GM23338 (cell line): ENCODE measurements at regions not wholly inside any gene's neighbourhood (a gene's known extent, or its start where the extent isn't known, plus 50 kb on each side); places are given as distances from the start of the nearest gene placed in this dataset.

Experiments
- ATAC-seq: fragments of 200-7000 bp; cut with Tn5 transposase; 3 replicates; pipeline ENCODE4 v1.9.1; 2020
- DNase-seq: peaks from one replicate; pipeline ENCODE4 v3.0.0-alpha.2; 2015; ENCODE audit warnings: low spot score
- H2AFZ ChIP-seq: fragments of 200-600 bp; sonication (generic); 2 replicates; pipeline ENCODE4 v1.8.0; 2016; ENCODE audit warnings: antibody characterized with exemption, mild to moderate bottlenecking, moderate library complexity
- H3F3A ChIP-seq: fragments of 200-600 bp; sonication (generic); replicated peaks from 2 replicates; pipeline ENCODE4 v1.8.0; 2017; ENCODE audit warnings: antibody characterized with exemption, mixed run types, low read depth
- H3K27ac ChIP-seq: fragments of 200-600 bp; sonication (generic); 2 replicates; pipeline ENCODE4 v1.6.1; 2016; ENCODE audit warnings: low read depth
- H3K27me3 ChIP-seq: fragments of 200-600 bp; sonication (generic); 2 replicates; pipeline ENCODE4 v1.8.0; 2016; ENCODE audit warnings: mild to moderate bottlenecking, mixed run types, moderate library complexity; ENCODE audit not compliant: insufficient read depth
- H3K36me3 ChIP-seq: fragments of 200-600 bp; sonication (generic); 2 replicates; pipeline ENCODE4 v1.8.0; 2016; ENCODE audit warnings: mild to moderate bottlenecking; ENCODE audit not compliant: insufficient read depth
- H3K4me1 ChIP-seq: fragments of 200-600 bp; sonication (generic); 2 replicates; pipeline ENCODE4 v1.8.0; 2016; ENCODE audit warnings: mild to moderate bottlenecking, moderate library complexity; ENCODE audit not compliant: insufficient read depth
- H3K4me2 ChIP-seq: fragments of 200-600 bp; sonication (generic); 2 replicates; pipeline ENCODE4 v1.7.1; 2017; ENCODE audit warnings: mixed run types
- H3K4me3 ChIP-seq: fragments of 200-600 bp; sonication (generic); 2 replicates; pipeline ENCODE4 v1.6.1; 2016; ENCODE audit warnings: mixed run types
- H3K79me2 ChIP-seq: fragments of 200-600 bp; sonication (generic); replicated peaks from 2 replicates; pipeline ENCODE4 v1.8.0; 2017; ENCODE audit warnings: mild to moderate bottlenecking; ENCODE audit not compliant: insufficient read depth
- H3K9me2 ChIP-seq: fragments of 200-600 bp; sonication (generic); 2 replicates; pipeline ENCODE4 v1.8.0; 2017; ENCODE audit not compliant: insufficient read depth
- H4K20me1 ChIP-seq: fragments of 200-600 bp; sonication (generic); replicated peaks from 2 replicates; pipeline ENCODE4 v1.8.0; 2017; ENCODE audit warnings: mild to moderate bottlenecking; ENCODE audit not compliant: insufficient read depth
- H3K27ac Mint-ChIP-seq: 2 replicates; pipeline ENCODE4 v1.8.0; 2020; ENCODE audit warnings: inconsistent platforms, mild to moderate bottlenecking, moderate library complexity, mixed read lengths
- H3K27me3 Mint-ChIP-seq: 3 replicates; pipeline ENCODE4 v1.8.0; 2022; ENCODE audit warnings: low read depth, mild to moderate bottlenecking, moderate library complexity, mixed read lengths, inconsistent platforms; ENCODE audit not compliant: insufficient read depth, poor library complexity
- H3K36me3 Mint-ChIP-seq: 3 replicates; pipeline ENCODE4 v1.8.0; 2021; ENCODE audit warnings: low read depth, mild to moderate bottlenecking, inconsistent platforms, moderate library complexity, mixed read lengths
- H3K4me1 Mint-ChIP-seq: 3 replicates; pipeline ENCODE4 v1.8.0; 2020; ENCODE audit warnings: mild to moderate bottlenecking, inconsistent platforms, mixed read lengths
- H3K4me3 Mint-ChIP-seq: 3 replicates; pipeline ENCODE4 v1.8.0; 2021; ENCODE audit warnings: moderate library complexity, mild to moderate bottlenecking, inconsistent platforms, mixed read lengths
- H3K9me3 Mint-ChIP-seq: 3 replicates; pipeline ENCODE4 v1.8.0; 2020; ENCODE audit warnings: moderate library complexity, mild to moderate bottlenecking, inconsistent platforms, mixed read lengths
- CREB1 ChIP-seq: fragments of 250-450 bp; sonication (Bioruptor Pico); IDR thresholded peaks from 2 replicates; pipeline ENCODE4 v1.5.0; 2020; ENCODE audit warnings: low read depth, mild to moderate bottlenecking, moderate library complexity
- EZH2 ChIP-seq: fragments of 200-600 bp; sonication (generic); IDR thresholded peaks from one replicate; pipeline ENCODE4 v1.8.0; 2017; ENCODE audit warnings: antibody characterized with exemption, mild to moderate bottlenecking, low read depth; ENCODE audit not compliant: unreplicated experiment
- EZH2phosphoT487 ChIP-seq: fragments of 200-600 bp; sonication (generic); IDR thresholded peaks from one replicate; pipeline ENCODE4 v1.8.1; 2018; ENCODE audit warnings: antibody characterized with exemption; ENCODE audit not compliant: unreplicated experiment
- JUNB ChIP-seq: IDR thresholded peaks from one replicate; pipeline ENCODE4 v1.6.1; 2016; ENCODE audit warnings: antibody characterized with exemption; ENCODE audit not compliant: unreplicated experiment
- NANOG ChIP-seq: IDR thresholded peaks from 2 replicates; pipeline ENCODE4 v1.6.1; 2016; ENCODE audit warnings: antibody characterized with exemption, borderline replicate concordance
- POLR2AphosphoS5 ChIP-seq: IDR thresholded peaks from 2 replicates; pipeline ENCODE4 v1.6.1; 2016; ENCODE audit warnings: antibody characterized with exemption, low read depth
- STAT1 ChIP-seq: IDR thresholded peaks from one replicate; pipeline ENCODE4 v1.6.1; 2016; ENCODE audit warnings: antibody characterized with exemption; ENCODE audit not compliant: unreplicated experiment
- ZNF114 ChIP-seq: fragments of 250-450 bp; sonication (Bioruptor Pico); IDR thresholded peaks from 2 replicates; pipeline ENCODE4 v1.5.0; 2020; ENCODE audit warnings: mild to moderate bottlenecking, moderate library complexity
- ZNF331 ChIP-seq: fragments of 250-450 bp; sonication (Bioruptor Pico); IDR thresholded peaks from 2 replicates; pipeline ENCODE4 v1.5.0; 2020; ENCODE audit warnings: low read depth, mild to moderate bottlenecking, moderate library complexity
- TF ChIP-seq, protein P1 (sequence below): IDR thresholded peaks from one replicate; pipeline ENCODE4 v1.6.1; 2018; ENCODE audit warnings: antibody characterized with exemption; ENCODE audit not compliant: unreplicated experiment
- TF ChIP-seq, protein P2 (sequence below): fragments of 250-450 bp; sonication (Bioruptor Pico); IDR thresholded peaks from 2 replicates; pipeline ENCODE4 v1.5.0; 2020; ENCODE audit warnings: mild to moderate bottlenecking, moderate library complexity
- TF ChIP-seq, protein P3 (sequence below), 2 experiments: fragments of 200-600 bp in 1 of 2; sonication (generic) in 1 of 2; conservative IDR thresholded peaks; 2 replicates each; pipeline versions ENCODE4 v1.5.1 to v1.6.1; 2016 to 2017; ENCODE audit warnings: antibody characterized with exemption in 2 of 2, low read depth in 2 of 2, mild to moderate bottlenecking in 2 of 2, moderate library complexity in 1 of 2
- TF ChIP-seq, protein P4 (sequence below): IDR thresholded peaks from 2 replicates; pipeline ENCODE4 v1.6.1; 2016; ENCODE audit warnings: antibody characterized with exemption

DNA sequence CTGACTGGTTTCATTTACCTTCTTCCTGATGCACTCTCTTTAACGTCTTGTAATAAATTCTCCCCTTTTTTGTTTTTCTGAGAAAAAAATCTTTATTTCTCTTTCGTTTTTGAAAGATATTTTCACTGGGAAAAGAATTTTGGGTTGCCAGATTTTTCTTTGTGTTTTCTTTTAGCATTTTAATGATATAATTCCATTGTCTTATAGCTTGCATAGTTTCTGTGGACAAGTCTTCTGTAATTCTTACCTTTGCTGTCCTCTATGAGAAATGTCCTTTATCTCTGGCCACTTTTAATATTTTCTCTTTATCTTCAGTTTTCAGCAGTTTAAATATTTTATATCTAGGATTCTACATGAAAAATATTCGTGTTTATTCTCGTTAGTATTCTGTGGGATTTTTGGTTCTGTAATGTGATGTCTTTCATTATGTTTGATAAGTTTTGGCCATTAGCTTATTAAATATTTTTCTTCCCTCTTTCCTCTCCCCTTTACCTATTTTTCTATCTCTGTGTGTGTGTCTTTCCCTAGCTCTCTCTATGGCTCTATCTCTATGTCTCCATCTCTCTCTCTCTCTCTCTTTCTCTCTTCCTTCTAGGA, 236.5 kb downstream of the C16orf95 start:
- Mint-ChIP-seq H3K4me3 (no peak overlapping the region), H3K27ac (no peak overlapping the region), H3K27me3 (no peaks in the 10 kb centered on the region), H3K4me1 (no peaks in the 10 kb centered on the region), H3K9me3 (peaks cover 50% of the 10 kb centered on the region), H3K36me3 (peaks cover 10% of the 10 kb centered on the region)
- Histone ChIP-seq H3F3A (no peaks in the 10 kb centered on the region), H3K4me3 (no peak overlapping the region), H3K27me3 (no peaks in the 10 kb centered on the region), H3K4me2 (no peak overlapping the region), H3K9me2 (peaks cover 10% of the 10 kb centered on the region), H3K27ac (no peak overlapping the region), H2AFZ (no peak overlapping the region), H3K36me3 (0 out of 2 replicates have a peak, but pooled peaks cover 4% of the 10 kb centered on the region), H4K20me1 (no peaks in the 10 kb centered on the region), H3K79me2 (no peaks in the 10 kb centered on the region), H3K4me1 (no peaks in the 10 kb centered on the region)
- TF ChIP-seq, protein P1, sequence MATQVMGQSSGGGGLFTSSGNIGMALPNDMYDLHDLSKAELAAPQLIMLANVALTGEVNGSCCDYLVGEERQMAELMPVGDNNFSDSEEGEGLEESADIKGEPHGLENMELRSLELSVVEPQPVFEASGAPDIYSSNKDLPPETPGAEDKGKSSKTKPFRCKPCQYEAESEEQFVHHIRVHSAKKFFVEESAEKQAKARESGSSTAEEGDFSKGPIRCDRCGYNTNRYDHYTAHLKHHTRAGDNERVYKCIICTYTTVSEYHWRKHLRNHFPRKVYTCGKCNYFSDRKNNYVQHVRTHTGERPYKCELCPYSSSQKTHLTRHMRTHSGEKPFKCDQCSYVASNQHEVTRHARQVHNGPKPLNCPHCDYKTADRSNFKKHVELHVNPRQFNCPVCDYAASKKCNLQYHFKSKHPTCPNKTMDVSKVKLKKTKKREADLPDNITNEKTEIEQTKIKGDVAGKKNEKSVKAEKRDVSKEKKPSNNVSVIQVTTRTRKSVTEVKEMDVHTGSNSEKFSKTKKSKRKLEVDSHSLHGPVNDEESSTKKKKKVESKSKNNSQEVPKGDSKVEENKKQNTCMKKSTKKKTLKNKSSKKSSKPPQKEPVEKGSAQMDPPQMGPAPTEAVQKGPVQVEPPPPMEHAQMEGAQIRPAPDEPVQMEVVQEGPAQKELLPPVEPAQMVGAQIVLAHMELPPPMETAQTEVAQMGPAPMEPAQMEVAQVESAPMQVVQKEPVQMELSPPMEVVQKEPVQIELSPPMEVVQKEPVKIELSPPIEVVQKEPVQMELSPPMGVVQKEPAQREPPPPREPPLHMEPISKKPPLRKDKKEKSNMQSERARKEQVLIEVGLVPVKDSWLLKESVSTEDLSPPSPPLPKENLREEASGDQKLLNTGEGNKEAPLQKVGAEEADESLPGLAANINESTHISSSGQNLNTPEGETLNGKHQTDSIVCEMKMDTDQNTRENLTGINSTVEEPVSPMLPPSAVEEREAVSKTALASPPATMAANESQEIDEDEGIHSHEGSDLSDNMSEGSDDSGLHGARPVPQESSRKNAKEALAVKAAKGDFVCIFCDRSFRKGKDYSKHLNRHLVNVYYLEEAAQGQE, result no peak
- TF ChIP-seq ZNF331 (no peak), NANOG (no peak), POLR2AphosphoS5 (no peak), JUNB (no peak), ZNF114 (CRISPR knock-in tag) (no peak), STAT1 (no peak), EZH2phosphoT487 (no peak), EZH2 (no peak), CREB1 (CRISPR knock-in tag) (no peak)
- TF ChIP-seq, protein P2, sequence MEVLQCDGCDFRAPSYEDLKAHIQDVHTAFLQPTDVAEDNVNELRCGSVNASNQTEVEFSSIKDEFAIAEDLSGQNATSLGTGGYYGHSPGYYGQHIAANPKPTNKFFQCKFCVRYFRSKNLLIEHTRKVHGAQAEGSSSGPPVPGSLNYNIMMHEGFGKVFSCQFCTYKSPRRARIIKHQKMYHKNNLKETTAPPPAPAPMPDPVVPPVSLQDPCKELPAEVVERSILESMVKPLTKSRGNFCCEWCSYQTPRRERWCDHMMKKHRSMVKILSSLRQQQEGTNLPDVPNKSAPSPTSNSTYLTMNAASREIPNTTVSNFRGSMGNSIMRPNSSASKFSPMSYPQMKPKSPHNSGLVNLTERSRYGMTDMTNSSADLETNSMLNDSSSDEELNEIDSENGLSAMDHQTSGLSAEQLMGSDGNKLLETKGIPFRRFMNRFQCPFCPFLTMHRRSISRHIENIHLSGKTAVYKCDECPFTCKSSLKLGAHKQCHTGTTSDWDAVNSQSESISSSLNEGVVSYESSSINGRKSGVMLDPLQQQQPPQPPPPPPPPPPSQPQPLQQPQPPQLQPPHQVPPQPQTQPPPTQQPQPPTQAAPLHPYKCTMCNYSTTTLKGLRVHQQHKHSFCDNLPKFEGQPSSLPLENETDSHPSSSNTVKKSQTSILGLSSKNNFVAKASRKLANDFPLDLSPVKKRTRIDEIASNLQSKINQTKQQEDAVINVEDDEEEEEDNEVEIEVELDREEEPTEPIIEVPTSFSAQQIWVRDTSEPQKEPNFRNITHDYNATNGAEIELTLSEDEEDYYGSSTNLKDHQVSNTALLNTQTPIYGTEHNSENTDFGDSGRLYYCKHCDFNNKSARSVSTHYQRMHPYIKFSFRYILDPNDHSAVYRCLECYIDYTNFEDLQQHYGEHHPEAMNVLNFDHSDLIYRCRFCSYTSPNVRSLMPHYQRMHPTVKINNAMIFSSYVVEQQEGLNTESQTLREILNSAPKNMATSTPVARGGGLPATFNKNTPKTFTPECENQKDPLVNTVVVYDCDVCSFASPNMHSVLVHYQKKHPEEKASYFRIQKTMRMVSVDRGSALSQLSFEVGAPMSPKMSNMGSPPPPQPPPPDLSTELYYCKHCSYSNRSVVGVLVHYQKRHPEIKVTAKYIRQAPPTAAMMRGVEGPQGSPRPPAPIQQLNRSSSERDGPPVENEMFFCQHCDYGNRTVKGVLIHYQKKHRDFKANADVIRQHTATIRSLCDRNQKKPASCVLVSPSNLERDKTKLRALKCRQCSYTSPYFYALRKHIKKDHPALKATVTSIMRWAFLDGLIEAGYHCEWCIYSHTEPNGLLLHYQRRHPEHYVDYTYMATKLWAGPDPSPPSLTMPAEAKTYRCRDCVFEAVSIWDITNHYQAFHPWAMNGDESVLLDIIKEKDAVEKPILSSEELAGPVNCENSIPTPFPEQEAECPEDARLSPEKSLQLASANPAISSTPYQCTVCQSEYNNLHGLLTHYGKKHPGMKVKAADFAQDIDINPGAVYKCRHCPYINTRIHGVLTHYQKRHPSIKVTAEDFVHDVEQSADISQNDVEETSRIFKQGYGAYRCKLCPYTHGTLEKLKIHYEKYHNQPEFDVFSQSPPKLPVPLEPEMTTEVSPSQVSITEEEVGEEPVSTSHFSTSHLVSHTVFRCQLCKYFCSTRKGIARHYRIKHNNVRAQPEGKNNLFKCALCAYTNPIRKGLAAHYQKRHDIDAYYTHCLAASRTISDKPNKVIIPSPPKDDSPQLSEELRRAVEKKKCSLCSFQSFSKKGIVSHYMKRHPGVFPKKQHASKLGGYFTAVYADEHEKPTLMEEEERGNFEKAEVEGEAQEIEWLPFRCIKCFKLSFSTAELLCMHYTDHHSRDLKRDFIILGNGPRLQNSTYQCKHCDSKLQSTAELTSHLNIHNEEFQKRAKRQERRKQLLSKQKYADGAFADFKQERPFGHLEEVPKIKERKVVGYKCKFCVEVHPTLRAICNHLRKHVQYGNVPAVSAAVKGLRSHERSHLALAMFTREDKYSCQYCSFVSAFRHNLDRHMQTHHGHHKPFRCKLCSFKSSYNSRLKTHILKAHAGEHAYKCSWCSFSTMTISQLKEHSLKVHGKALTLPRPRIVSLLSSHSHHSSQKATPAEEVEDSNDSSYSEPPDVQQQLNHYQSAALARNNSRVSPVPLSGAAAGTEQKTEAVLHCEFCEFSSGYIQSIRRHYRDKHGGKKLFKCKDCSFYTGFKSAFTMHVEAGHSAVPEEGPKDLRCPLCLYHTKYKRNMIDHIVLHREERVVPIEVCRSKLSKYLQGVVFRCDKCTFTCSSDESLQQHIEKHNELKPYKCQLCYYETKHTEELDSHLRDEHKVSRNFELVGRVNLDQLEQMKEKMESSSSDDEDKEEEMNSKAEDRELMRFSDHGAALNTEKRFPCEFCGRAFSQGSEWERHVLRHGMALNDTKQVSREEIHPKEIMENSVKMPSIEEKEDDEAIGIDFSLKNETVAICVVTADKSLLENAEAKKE (CRISPR knock-in tag), result no peak
- TF ChIP-seq, protein P3, sequence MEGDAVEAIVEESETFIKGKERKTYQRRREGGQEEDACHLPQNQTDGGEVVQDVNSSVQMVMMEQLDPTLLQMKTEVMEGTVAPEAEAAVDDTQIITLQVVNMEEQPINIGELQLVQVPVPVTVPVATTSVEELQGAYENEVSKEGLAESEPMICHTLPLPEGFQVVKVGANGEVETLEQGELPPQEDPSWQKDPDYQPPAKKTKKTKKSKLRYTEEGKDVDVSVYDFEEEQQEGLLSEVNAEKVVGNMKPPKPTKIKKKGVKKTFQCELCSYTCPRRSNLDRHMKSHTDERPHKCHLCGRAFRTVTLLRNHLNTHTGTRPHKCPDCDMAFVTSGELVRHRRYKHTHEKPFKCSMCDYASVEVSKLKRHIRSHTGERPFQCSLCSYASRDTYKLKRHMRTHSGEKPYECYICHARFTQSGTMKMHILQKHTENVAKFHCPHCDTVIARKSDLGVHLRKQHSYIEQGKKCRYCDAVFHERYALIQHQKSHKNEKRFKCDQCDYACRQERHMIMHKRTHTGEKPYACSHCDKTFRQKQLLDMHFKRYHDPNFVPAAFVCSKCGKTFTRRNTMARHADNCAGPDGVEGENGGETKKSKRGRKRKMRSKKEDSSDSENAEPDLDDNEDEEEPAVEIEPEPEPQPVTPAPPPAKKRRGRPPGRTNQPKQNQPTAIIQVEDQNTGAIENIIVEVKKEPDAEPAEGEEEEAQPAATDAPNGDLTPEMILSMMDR (conservative IDR thresholded peaks at IDR 0.05; ENCODE audit: low read depth in 2 of 2), result no peak
- TF ChIP-seq, protein P4, sequence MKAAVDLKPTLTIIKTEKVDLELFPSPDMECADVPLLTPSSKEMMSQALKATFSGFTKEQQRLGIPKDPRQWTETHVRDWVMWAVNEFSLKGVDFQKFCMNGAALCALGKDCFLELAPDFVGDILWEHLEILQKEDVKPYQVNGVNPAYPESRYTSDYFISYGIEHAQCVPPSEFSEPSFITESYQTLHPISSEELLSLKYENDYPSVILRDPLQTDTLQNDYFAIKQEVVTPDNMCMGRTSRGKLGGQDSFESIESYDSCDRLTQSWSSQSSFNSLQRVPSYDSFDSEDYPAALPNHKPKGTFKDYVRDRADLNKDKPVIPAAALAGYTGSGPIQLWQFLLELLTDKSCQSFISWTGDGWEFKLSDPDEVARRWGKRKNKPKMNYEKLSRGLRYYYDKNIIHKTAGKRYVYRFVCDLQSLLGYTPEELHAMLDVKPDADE, result no peak
- DNase-seq (no peak), ATAC-seq (no peak)
